H9 (cell line): ENCODE measurements at regions not wholly inside any gene's neighbourhood (a gene's known extent, or its start where the extent isn't known, plus 50 kb on each side); places are given as distances from the start of the nearest gene placed in this dataset.

Experiments used
- DNase-seq: peaks from one replicate; pipeline ENCODE4 v3.0.0-alpha.2; 2017
- H2AFZ ChIP-seq: one replicate; pipeline ENCODE4 v1.6.1; 2013; ENCODE audit warnings: mild to moderate bottlenecking, low read length, control low read depth, moderate library complexity
- H2AK5ac ChIP-seq: 2 replicates; pipeline ENCODE4 v1.6.1; 2013; ENCODE audit warnings: low read length, control low read depth, mixed read lengths; ENCODE audit not compliant: insufficient read length
- H2BK120ac ChIP-seq: one replicate; pipeline ENCODE4 v1.6.1; 2013; ENCODE audit warnings: low read depth, mild to moderate bottlenecking, low read length, control low read depth, inconsistent platforms; ENCODE audit not compliant: poor library complexity, severe bottlenecking
- H2BK12ac ChIP-seq: 2 replicates; pipeline ENCODE4 v1.6.1; 2013; ENCODE audit warnings: low read length, control low read depth, mixed read lengths, low read depth; ENCODE audit not compliant: insufficient read length
- H2BK15ac ChIP-seq: 2 replicates; pipeline ENCODE4 v1.6.1; 2013; ENCODE audit warnings: low read depth, low read length, control low read depth
- H2BK20ac ChIP-seq: one replicate; pipeline ENCODE4 v1.6.1; 2013; ENCODE audit warnings: low read depth, mild to moderate bottlenecking, low read length, control low read depth, inconsistent platforms; ENCODE audit not compliant: poor library complexity, severe bottlenecking
- H2BK5ac ChIP-seq: 2 replicates; pipeline ENCODE4 v1.6.1; 2013; ENCODE audit warnings: low read length, control low read depth, mixed read lengths; ENCODE audit not compliant: insufficient read length
- H3K14ac ChIP-seq: 2 replicates; pipeline ENCODE4 v1.6.1; 2013; ENCODE audit warnings: low read length, control low read depth; ENCODE audit not compliant: insufficient read depth
- H3K18ac ChIP-seq: 2 replicates; pipeline ENCODE4 v1.6.1; 2013; ENCODE audit warnings: low read depth, mild to moderate bottlenecking, mixed read lengths, low read length, control low read depth; ENCODE audit not compliant: insufficient read length
- H3K23ac ChIP-seq: 2 replicates; pipeline ENCODE4 v1.6.1; 2013; ENCODE audit warnings: low read length, control low read depth, mixed read lengths, low read depth; ENCODE audit not compliant: insufficient read length
- H3K23me2 ChIP-seq: 2 replicates; pipeline ENCODE4 v1.6.1; 2013; ENCODE audit warnings: low read depth, mild to moderate bottlenecking, mixed read lengths, low read length, control low read depth; ENCODE audit not compliant: insufficient read length, poor library complexity, severe bottlenecking
- H3K27ac ChIP-seq: 2 replicates; pipeline ENCODE4 v1.5.1; 2013; ENCODE audit warnings: low read length, control low read depth, mixed read lengths, low read depth; ENCODE audit not compliant: insufficient read length
- H3K27me3 ChIP-seq: 2 replicates; pipeline ENCODE4 v1.6.1; 2013; ENCODE audit warnings: low read length, control low read depth, inconsistent platforms; ENCODE audit not compliant: insufficient read depth
- H3K4ac ChIP-seq: 2 replicates; pipeline ENCODE4 v1.6.1; 2013; ENCODE audit warnings: low read depth, mild to moderate bottlenecking, control low read depth, inconsistent platforms, low read length, moderate library complexity
- H3K4me1 ChIP-seq: 2 replicates; pipeline ENCODE4 v1.6.1; 2013; ENCODE audit warnings: low read length, control low read depth, inconsistent platforms; ENCODE audit not compliant: insufficient read depth
- H3K4me2 ChIP-seq: 2 replicates; pipeline ENCODE4 v1.6.1; 2013; ENCODE audit warnings: low read length, control low read depth, mixed read lengths; ENCODE audit not compliant: insufficient read length, insufficient read depth
- H3K56ac ChIP-seq: 2 replicates; pipeline ENCODE4 v1.6.1; 2013; ENCODE audit warnings: low read depth, mild to moderate bottlenecking, mixed read lengths, low read length, control low read depth; ENCODE audit not compliant: insufficient read length
- H3K79me1 ChIP-seq: 2 replicates; pipeline ENCODE4 v1.6.1; 2013; ENCODE audit warnings: low read depth, mild to moderate bottlenecking, moderate library complexity, low read length, control low read depth, inconsistent platforms; ENCODE audit not compliant: insufficient read depth, poor library complexity, severe bottlenecking
- H3K79me2 ChIP-seq: 2 replicates; pipeline ENCODE4 v1.6.1; 2013; ENCODE audit warnings: low read length, control low read depth, inconsistent platforms; ENCODE audit not compliant: insufficient read depth
- H3K9ac ChIP-seq: 2 replicates; pipeline ENCODE4 v1.6.1; 2013; ENCODE audit warnings: low read length, control low read depth, mixed read lengths; ENCODE audit not compliant: insufficient read length; ENCODE audit errors: extremely low read depth
- H3K9me3 ChIP-seq: one replicate; pipeline ENCODE4 v1.6.1; 2013; ENCODE audit warnings: low read depth, low read length, inconsistent platforms; ENCODE audit not compliant: control insufficient read depth
- H3T11ph ChIP-seq: one replicate; pipeline ENCODE4 v1.6.1; 2013; ENCODE audit warnings: mild to moderate bottlenecking, low read length, control low read depth, inconsistent platforms
- H4K20me1 ChIP-seq: one replicate; pipeline ENCODE4 v1.6.1; 2013; ENCODE audit not compliant: control insufficient read depth, insufficient read length, insufficient read depth
- H4K5ac ChIP-seq: 2 replicates; pipeline ENCODE4 v1.6.1; 2013; ENCODE audit warnings: low read depth, mild to moderate bottlenecking, mixed read lengths, low read length, control low read depth; ENCODE audit not compliant: insufficient read length
- H4K8ac ChIP-seq: replicated peaks from 2 replicates; pipeline ENCODE4 v1.6.1; 2013; ENCODE audit warnings: low read length, control low read depth, mixed read lengths, low read depth; ENCODE audit not compliant: insufficient read length
- H4K91ac ChIP-seq: 2 replicates; pipeline ENCODE4 v1.6.1; 2013; ENCODE audit warnings: low read depth, mild to moderate bottlenecking, moderate library complexity, mixed read lengths, low read length, control low read depth; ENCODE audit not compliant: insufficient read length
- H3K27ac Mint-ChIP-seq, 3 experiments: 2 replicates in 2 of 3; 3 replicates in 1 of 3; pipeline ENCODE4 v1.8.0; 2020 to 2021; ENCODE audit warnings: mixed read lengths in 3 of 3, mild to moderate bottlenecking in 1 of 3, moderate library complexity in 1 of 3
- H3K27me3 Mint-ChIP-seq: 2 replicates; pipeline ENCODE4 v1.8.0; 2021; ENCODE audit warnings: low read depth, mild to moderate bottlenecking, moderate library complexity, mixed read lengths
- H3K36me3 Mint-ChIP-seq, 3 experiments: 2 replicates in 2 of 3; 3 replicates in 1 of 3; pipeline ENCODE4 v1.8.0; 2020 to 2021; ENCODE audit warnings: low read depth in 3 of 3, mixed read lengths in 3 of 3; ENCODE audit not compliant: insufficient read depth in 1 of 3
- H3K4me1 Mint-ChIP-seq, 2 experiments: 2 replicates each; pipeline ENCODE4 v1.8.0; 2020; ENCODE audit warnings: mixed read lengths in 2 of 2
- H3K4me3 Mint-ChIP-seq, 2 experiments: 2 replicates in 1 of 2; 3 replicates in 1 of 2; pipeline ENCODE4 v1.8.0; 2020 to 2021; ENCODE audit warnings: mild to moderate bottlenecking in 2 of 2, mixed read lengths in 2 of 2, moderate library complexity in 1 of 2
- H3K9me3 Mint-ChIP-seq, 2 experiments: 2 replicates in 1 of 2; 3 replicates in 1 of 2; pipeline ENCODE4 v1.8.0; 2020; ENCODE audit warnings: mild to moderate bottlenecking in 2 of 2, mixed read lengths in 2 of 2, moderate library complexity in 1 of 2
- WGBS: extraction: QIAGEN DNeasy Blood & Tissue Kit; methylation state at CpG from one replicate; pipeline ENCODE4 v1.1.7; 2013; ENCODE audit warnings: missing lambda C conversion rate, low lambda C conversion rate, mixed read lengths; ENCODE audit not compliant: insufficient read length; ENCODE audit errors: extremely low coverage; 5-methylcytosine and 5-hydroxymethylcytosine counted together
- TF ChIP-seq, protein P1 (sequence below): fragments of 200-600 bp; sonication (generic); conservative IDR thresholded peaks from 3 replicates; pipeline ENCODE4 v1.8.0; 2021; ENCODE audit warnings: antibody characterized with exemption, mild to moderate bottlenecking

DNA sequence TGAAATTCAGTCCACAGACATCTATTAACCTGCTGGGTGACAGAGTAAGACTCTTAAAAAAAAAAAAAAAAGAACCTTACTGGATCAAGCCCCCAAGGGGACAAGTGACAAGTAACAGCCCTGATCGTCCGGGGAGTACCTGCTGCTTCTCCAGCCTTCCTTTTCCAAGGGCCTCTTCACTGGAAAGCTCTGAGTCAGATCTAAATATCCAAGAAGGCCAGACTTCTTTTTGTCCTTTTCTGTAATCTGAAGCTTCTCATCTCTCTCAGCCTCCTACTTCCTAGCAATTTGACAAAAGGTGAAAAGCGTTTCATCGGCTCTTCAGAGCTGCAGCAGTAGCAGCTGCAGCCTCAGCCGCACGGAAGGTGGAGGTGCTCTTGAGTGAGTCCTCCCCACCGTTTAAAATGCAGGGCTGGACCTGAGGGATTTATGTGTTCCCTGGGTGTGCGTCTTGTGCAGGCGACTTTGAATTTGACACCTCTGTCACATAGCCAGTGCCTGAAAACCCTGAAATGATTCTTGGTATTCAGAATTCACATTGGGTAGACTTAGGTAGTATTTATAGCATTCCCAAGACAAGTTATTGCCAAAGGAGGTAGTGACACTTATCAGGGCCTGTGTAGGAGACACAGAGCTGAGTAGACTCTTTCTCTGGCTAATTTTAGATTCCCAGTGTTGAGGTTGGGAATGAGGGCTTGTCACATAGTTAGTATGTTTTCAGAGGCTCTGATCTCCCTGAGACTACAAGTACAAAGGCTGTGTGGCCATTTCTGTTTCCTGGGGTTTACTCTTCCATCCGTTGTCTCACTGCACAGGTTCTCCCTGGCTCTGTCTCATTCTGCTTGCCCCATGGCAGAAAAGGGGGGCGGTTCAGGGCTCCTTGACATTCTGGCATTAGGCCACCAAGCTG is 291.2 kb upstream of the C2CD4B start:
- H2AFZ ChIP-seq: no peak overlapping the region
- no peak overlapping the region for H3K14ac ChIP-seq
- peaks cover 20% of the 10 kb centered on the region for H3K4me1 ChIP-seq
- H2BK5ac ChIP-seq: no peak overlapping the region
- no peak overlapping the region for H3K4me2 ChIP-seq
- H3K36me3 Mint-ChIP-seq: peaks cover 0 to 2% (median 0%) of the 10 kb centered on the region in 3 experiments; a peak in 1 of 7 replicates
- H4K20me1 ChIP-seq: no peaks in the 10 kb centered on the region
- H3K23ac ChIP-seq: no peak overlapping the region
- H3K23me2 ChIP-seq: no peaks in the 10 kb centered on the region
- H3K79me2 ChIP-seq: no peaks in the 10 kb centered on the region
- H3K27ac Mint-ChIP-seq: peak overlapping the region in 2 of 3 experiments; percentile 6 to 62; a peak in 4 of 7 replicates
- no peak overlapping the region for H4K5ac ChIP-seq
- H2AK5ac ChIP-seq: no peak overlapping the region
- WGBS: no CpG with 5 or more reads among the region's 11 CpGs
- DNase-seq: no peak
- no peak overlapping the region for H3T11ph ChIP-seq
- H3K4me3 Mint-ChIP-seq: no peak overlapping the region
- no peak overlapping the region for H4K91ac ChIP-seq
- H3K79me1 ChIP-seq: no peaks in the 10 kb centered on the region
- TF ChIP-seq, protein P1, sequence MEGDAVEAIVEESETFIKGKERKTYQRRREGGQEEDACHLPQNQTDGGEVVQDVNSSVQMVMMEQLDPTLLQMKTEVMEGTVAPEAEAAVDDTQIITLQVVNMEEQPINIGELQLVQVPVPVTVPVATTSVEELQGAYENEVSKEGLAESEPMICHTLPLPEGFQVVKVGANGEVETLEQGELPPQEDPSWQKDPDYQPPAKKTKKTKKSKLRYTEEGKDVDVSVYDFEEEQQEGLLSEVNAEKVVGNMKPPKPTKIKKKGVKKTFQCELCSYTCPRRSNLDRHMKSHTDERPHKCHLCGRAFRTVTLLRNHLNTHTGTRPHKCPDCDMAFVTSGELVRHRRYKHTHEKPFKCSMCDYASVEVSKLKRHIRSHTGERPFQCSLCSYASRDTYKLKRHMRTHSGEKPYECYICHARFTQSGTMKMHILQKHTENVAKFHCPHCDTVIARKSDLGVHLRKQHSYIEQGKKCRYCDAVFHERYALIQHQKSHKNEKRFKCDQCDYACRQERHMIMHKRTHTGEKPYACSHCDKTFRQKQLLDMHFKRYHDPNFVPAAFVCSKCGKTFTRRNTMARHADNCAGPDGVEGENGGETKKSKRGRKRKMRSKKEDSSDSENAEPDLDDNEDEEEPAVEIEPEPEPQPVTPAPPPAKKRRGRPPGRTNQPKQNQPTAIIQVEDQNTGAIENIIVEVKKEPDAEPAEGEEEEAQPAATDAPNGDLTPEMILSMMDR: no peak
- H4K8ac ChIP-seq: no peak overlapping the region
- no peak overlapping the region for H2BK20ac ChIP-seq
- no peak overlapping the region for H3K27ac ChIP-seq
- no peaks in the 10 kb centered on the region for H3K27me3 ChIP-seq
- H2BK120ac ChIP-seq: no peak overlapping the region
- no peak overlapping the region for H3K4ac ChIP-seq
- H3K9ac ChIP-seq: no peak overlapping the region
- H3K9me3 Mint-ChIP-seq: no peaks in the 10 kb centered on the region
- H2BK12ac ChIP-seq: no peak overlapping the region
- no peak overlapping the region for H3K56ac ChIP-seq
- H2BK15ac ChIP-seq: no peak overlapping the region
- H3K18ac ChIP-seq: no peak overlapping the region
- no peaks in the 10 kb centered on the region; the same call in 1 of the 2 replicates for H3K27me3 Mint-ChIP-seq
- H3K9me3 ChIP-seq: no peaks in the 10 kb centered on the region
- peaks cover 63 to 67% of the 10 kb centered on the region in 2 experiments for H3K4me1 Mint-ChIP-seq
